RPMI7951 (cell line): ENCODE measurements at regions not wholly inside any gene's neighbourhood (a gene's known extent, or its start where the extent isn't known, plus 50 kb on each side); places are given as distances from the start of the nearest gene placed in this dataset.
"Not testable (repeated sequence)": the region's sequence is repeated elsewhere in the genome, so short reads cannot be mapped to it uniquely, and the experiment has no call there.

Experiments
- DNase-seq: peaks from one replicate; pipeline ENCODE4 v3.0.0-alpha.2; 2012; ENCODE audit warnings: low read depth

DNA sequence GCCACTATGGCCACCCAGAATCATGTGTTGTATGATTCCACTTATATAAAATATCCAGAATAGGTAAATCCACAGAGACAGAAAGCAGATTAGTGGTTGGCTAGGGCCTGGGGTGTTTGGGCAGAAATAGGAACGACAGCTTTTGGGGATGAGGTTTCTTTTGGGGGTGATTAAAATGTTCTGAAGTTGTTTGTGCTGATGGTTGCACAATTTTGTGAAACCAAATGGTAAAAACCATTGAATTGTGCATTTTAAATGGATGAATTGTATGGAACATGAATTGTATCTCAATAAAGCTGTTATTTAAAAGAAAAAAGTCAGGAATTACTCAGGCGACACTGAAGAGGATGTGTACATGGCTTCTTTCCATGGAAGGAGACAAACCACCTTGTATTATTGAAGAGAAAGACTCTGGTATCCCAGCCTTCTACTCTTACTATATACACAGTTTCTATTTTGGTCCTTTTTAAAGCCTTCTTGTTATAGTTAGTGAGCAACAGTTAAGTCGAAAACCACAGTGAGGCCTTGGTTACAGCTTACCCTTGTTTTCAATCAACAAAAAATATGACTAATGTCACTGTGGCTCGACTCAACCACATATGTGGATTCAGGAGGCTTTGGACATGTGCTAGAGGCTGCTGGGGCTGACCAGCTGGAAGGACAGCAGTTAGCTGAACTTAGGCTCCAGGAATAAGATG is 57.1 kb upstream of the KMT2E start:
- peak; percentile 99 for DNase-seq

DNA sequence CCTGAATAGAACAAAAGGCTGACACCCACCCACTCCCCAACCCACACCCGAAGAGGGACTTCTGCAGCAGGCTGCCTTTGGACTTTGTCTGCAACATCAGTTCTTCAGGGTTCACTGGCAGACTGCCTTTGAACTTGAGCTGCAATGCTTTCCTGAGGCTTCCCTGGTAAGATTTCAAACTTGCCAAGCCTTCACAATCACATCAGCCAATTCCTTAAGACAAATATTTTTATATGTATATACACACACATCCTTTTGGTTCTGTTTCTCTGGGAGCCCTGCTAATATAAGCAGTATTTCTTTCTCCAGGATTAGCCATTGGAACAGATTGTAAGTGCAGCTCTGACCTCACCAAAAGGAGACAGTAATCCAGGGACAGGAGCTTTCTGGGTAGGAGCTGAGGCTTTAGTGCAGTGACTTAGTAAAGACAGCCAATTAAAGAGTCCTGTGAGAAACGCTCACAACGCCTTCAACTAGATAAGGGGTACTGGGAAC is 55.6 kb upstream of the KMT2E start:
- no peak for DNase-seq

DNA sequence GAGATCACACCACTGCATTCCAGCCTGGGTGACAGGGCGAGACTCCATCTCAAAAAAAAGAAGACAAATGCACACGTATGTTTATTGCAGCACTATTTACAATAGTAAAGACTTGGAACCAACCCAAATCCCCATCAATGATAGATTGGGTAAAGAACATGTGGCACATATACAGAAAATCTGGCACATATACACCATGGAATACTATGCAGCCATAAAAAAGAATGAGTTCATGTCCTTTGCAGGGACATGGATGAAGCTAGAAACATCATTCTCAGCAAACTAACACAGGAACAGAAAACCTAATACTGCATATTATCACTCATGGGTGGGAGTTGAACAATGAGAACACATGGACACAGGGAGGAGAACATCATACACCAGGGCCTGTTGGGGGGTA is 54.5 kb upstream of the KMT2E start:
- not testable (repeated sequence) for DNase-seq

DNA sequence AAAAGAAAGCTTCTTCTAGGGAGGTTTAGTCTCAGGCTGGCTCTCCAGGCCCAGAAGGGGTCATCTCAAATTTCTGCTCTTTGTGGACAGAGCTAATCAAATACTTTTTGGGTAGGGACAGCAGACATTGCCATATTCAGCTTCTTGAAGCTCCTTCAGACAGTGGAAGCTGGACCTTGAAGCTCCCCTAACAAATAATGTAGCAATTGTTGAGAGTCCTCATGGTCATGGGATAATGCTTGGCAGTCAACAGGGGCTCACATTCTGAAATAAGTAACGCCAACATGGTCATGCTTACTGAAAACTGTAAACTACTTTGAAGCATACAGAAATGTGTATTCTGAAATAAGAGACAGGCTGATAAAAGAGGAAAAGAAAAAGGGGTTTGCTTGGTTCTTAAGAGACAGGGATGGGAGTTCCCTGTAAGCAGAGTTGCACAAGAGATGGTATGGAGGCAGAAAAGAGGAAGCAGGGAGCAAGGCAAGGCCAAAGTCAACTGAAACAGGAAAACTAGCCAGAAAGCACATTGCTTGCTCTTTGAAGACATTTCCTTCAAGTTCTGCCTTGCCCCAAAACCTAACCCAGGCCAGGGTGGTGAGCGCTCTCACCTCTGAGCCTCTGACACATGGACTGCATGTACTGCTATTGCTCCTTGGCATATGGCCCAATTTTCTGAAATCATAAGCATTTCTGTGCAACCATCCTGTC is 53.1 kb upstream of the KMT2E start:
- DNase-seq: no peak

DNA sequence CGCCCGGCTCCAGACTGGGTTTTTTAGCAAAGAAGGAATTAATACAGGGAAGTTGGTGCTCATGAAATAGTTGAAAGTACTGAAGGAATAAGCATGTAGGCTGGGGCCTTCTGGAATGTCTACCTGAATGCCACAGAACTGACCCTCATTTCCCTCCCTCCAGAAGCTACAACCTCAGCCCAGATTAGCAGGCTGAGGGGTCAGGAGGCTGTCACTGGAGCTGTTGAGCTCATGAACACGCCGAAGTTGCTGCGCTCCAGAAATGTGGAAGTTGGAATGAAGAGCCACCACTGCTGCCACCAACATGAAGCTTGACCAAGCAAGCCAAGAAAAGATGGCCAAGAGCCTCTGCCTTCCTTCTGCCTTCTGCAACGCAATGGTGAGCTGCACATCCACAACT is 52.2 kb upstream of the KMT2E start:
- no peak for DNase-seq

DNA sequence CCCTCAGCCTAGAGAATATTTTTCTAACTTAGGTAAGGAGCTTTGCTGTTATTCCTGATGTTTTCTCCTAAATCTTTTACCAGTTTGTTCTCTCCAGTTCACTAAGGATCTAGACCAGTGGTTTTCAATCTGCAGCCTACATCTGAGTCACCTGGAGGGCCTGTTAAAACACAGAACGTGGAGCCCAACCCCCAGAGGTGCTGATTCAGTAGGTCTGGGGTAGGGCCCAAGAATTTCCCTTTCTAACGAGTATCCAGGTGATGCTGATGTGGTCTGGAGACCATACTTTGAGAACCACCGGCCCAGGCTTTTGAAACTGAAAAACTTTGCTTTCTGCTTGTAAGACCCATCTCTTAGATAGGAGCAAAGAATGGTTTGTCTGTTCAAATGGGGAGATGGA is 51.2 kb upstream of the KMT2E start:
- DNase-seq: no peak

DNA sequence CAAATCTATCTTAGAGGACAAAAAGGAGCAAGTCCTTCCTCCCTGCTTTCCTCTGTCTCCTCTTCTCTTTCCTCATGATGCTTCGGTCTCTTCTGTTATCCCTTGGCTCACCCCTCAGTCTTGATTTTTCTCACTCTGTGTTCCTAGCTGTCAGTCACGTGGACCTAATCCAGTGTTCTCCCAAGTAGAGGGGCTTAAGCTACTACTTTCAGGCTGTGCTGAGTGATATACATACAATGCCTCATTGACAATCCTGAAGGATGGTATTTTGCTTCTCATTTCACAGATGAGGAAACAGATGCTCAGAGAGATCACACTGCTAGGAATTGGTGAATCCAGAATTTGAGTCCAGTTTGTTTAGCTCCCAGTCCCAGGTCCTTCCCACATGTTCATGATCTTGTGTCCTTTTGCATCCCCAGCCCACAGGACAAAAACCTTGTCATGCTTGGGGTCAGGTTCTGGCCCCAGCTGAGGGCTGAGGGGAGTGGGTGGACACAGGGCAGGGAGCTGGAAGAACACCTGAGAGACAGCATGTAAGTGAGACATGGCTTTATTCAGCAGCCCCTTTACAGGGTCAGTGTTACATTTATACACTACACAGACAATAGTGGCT is 50.5 kb upstream of the KMT2E start:
- no peak for DNase-seq

DNA sequence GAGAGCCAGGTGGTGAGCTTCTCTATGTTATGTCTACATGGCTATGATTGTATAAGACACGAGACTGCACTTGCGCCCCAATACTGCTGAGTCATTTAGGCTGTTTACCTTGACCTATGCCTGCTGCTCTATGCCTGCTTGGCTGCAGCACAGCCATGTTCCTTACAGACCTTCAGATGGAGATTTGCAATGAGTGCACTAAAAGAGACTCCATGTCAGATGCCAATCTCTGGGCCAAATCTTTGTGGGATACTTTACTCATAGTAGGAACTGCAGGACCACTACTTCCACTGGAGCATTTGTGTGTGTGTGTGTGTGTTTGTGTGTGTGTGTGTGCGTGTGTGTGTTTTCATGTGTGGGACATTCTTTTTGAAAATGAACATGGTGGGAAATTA is 50.0 kb upstream of the KMT2E start:
- peak; percentile 46 for DNase-seq
